Skeletal muscle satellite cell (primary cell): ENCODE measurements at regions not wholly inside any gene's neighbourhood (a gene's known extent, or its start where the extent isn't known, plus 50 kb on each side); places are given as distances from the start of the nearest gene placed in this dataset.

Source experiments
- H3K27me3 ChIP-seq: 2 replicates; pipeline ENCODE4 v1.7.0; 2013; ENCODE audit warnings: low read length; ENCODE audit not compliant: control insufficient read depth, insufficient read depth
- H3K36me3 ChIP-seq: 2 replicates; pipeline ENCODE4 v1.7.0; 2013; ENCODE audit warnings: mild to moderate bottlenecking, control low read depth, low read length; ENCODE audit not compliant: insufficient read depth
- H3K4me1 ChIP-seq: 2 replicates; pipeline ENCODE4 v1.7.0; 2013; ENCODE audit warnings: low read length; ENCODE audit not compliant: control insufficient read depth, insufficient read depth
- H3K4me2 ChIP-seq: 2 replicates; pipeline ENCODE4 v1.7.0; 2013; ENCODE audit warnings: mild to moderate bottlenecking, low read length
- H3K4me3 ChIP-seq: 2 replicates; pipeline ENCODE4 v1.7.0; 2013; ENCODE audit warnings: low read length
- H3K9ac ChIP-seq: 2 replicates; pipeline ENCODE4 v1.7.0; 2013; ENCODE audit warnings: mild to moderate bottlenecking, low read depth, low read length, moderate library complexity
- H3K9me3 ChIP-seq: replicated peaks from 2 replicates; pipeline ENCODE4 v1.7.0; 2013; ENCODE audit warnings: mild to moderate bottlenecking, control low read depth, low read length

- Histone ChIP-seq H3K4me1 (peaks cover 17% of the 10 kb centered on the region), H3K27me3 (no peaks in the 10 kb centered on the region), H3K9ac (no peak overlapping the region), H3K4me2 (no peak overlapping the region), H3K9me3 (no peaks in the 10 kb centered on the region), H3K36me3 (no peaks in the 10 kb centered on the region), H3K4me3 (no peak overlapping the region)
Observed at GRCh38 chr9:105150991-105151685, 93.3 kb upstream of the SLC44A1 start.

DNA sequence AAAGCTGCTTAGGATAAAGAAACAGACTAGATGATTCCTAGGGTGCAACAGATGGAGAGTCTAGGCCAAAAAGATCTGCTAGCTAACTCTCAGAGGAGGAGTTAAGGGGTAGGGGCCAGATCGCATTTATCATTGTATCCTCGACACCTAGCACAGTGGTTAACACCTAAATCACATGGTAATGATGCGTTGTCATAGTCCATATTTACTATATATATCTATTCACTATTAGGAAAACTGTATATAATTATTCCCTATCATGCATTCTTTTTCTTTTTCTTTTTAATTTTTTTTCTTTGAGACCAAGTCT lies 92.8 kb upstream of the SLC44A1 start:
- no peaks in the 10 kb centered on the region for H3K9me3 ChIP-seq
- no peak overlapping the region for H3K4me3 ChIP-seq
- H3K4me1 ChIP-seq, result peaks cover 17% of the 10 kb centered on the region
- H3K4me2 ChIP-seq, result no peak overlapping the region
- no peak overlapping the region for H3K9ac ChIP-seq
- H3K36me3 ChIP-seq, result no peaks in the 10 kb centered on the region
- H3K27me3 ChIP-seq, result no peaks in the 10 kb centered on the region

GRCh38 chr9:105154723-105155191 lies 89.7 kb upstream of the SLC44A1 start:
- Histone ChIP-seq H3K4me1 (peaks cover 17% of the 10 kb centered on the region), H3K4me2 (no peak overlapping the region), H3K27me3 (no peaks in the 10 kb centered on the region), H3K36me3 (no peaks in the 10 kb centered on the region), H3K9ac (no peak overlapping the region), H3K9me3 (no peaks in the 10 kb centered on the region), H3K4me3 (no peak overlapping the region)

DNA sequence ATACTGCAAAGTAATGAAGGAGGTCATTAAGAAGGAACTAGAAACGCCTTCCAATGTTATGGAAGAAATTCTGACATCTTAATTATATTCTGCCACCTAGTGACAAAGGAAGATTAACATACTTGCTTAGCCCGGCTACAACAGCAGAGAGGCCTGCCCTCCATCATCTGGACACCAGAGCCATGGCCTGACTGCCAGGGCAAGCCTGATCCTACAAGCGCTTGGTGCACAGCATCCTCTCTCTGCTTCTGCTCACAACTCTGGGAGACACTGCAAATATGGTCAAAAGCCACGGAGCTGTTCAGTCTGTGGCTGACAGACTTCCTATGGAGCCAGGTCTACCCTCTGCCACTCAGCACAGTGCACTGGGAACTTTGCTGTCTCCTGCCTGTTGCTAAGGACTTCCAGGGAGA lies 87.3 kb upstream of the SLC44A1 start:
- Histone ChIP-seq H3K9me3 (no peaks in the 10 kb centered on the region), H3K4me2 (no peak overlapping the region), H3K36me3 (no peaks in the 10 kb centered on the region), H3K4me1 (peaks cover 8% of the 10 kb centered on the region), H3K4me3 (no peak overlapping the region), H3K9ac (no peak overlapping the region), H3K27me3 (no peaks in the 10 kb centered on the region)

- Histone ChIP-seq H3K4me3 (no peak overlapping the region), H3K9me3 (no peaks in the 10 kb centered on the region), H3K9ac (no peak overlapping the region)
Observed at GRCh38 chr9:105158020-105158419, 86.4 kb upstream of the SLC44A1 start.

DNA sequence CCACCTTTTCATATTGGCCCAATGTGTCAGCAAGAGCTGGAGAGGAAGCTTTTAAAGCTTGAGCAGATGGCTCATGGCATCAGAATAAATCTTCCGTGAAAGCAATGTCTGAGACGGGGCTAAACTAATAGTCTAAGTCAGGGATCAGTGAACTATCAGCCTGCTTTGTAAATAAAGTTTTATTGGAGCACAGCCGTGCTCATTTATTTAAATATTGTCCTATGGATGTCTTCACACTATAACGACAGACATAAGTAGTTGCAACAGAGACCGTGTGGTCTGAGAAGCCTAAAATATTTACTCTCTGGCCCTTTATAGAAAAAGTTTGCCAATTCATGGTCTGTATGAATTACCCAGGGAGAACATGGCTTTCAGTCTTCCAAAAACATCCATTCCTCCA lies 85.6 kb upstream of the SLC44A1 start:
- Histone ChIP-seq H3K4me3 (no peak overlapping the region), H3K4me2 (no peak overlapping the region), H3K27me3 (no peaks in the 10 kb centered on the region), H3K9ac (no peak overlapping the region), H3K9me3 (no peaks in the 10 kb centered on the region), H3K36me3 (no peaks in the 10 kb centered on the region), H3K4me1 (peaks cover 8% of the 10 kb centered on the region)

More at GRCh38 chr9:105158020-105158419, 86.4 kb upstream of the SLC44A1 start:
- H3K27me3 ChIP-seq, result no peaks in the 10 kb centered on the region
- no peak overlapping the region for H3K4me2 ChIP-seq
- H3K36me3 ChIP-seq, result no peaks in the 10 kb centered on the region
- H3K4me1 ChIP-seq, result peaks cover 8% of the 10 kb centered on the region

DNA sequence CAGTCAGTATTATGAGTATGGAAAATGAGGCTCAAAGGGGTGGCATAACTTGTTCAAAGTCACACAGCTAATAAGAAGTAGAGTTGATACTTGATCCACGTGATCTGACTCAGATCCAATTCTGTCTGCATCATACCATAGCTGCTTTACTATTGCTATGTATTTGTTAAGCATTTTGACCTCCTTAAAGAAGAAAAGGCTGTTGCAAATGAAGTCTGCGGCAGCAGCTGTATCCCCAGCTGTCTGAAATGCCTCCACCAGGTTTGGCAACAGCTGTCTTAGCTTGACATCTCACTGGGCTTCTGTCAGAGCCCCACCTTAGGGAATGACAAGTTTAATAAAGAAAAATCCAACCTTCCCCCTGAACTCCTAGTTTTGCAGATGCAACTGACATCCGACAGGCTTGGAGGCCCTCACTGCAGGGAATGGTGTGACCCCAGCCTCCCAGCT lies 75.6 kb upstream of the SLC44A1 start:
- Histone ChIP-seq H3K36me3 (no peaks in the 10 kb centered on the region), H3K4me2 (no peak overlapping the region), H3K4me3 (no peak overlapping the region), H3K27me3 (no peaks in the 10 kb centered on the region), H3K9me3 (no peaks in the 10 kb centered on the region), H3K9ac (no peak overlapping the region), H3K4me1 (peaks cover 6% of the 10 kb centered on the region)

DNA sequence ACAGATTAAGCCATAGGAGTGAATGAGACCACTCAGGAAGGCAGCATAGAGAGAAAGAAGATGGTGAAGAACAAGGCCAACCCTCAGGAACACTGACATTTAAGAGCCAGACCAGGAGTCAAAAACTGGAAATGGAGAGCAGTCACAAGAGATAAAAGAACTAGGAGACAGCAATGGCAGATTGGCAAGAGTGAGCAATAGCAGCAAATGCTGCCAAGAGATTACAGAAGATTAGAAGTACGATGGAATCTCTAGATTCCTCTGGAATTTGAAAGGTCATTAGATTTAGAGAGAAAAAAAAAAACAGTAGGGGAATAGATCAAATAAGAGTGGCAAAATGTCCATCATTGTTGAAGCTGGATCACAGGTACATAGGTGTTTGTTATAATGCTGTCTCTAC lies 73.4 kb upstream of the SLC44A1 start:
- no peak overlapping the region for H3K4me2 ChIP-seq
- no peak overlapping the region for H3K4me3 ChIP-seq
- H3K9ac ChIP-seq, result no peak overlapping the region
- peaks cover 6% of the 10 kb centered on the region for H3K4me1 ChIP-seq
- no peaks in the 10 kb centered on the region for H3K9me3 ChIP-seq
- H3K27me3 ChIP-seq, result no peaks in the 10 kb centered on the region
- no peaks in the 10 kb centered on the region for H3K36me3 ChIP-seq

DNA sequence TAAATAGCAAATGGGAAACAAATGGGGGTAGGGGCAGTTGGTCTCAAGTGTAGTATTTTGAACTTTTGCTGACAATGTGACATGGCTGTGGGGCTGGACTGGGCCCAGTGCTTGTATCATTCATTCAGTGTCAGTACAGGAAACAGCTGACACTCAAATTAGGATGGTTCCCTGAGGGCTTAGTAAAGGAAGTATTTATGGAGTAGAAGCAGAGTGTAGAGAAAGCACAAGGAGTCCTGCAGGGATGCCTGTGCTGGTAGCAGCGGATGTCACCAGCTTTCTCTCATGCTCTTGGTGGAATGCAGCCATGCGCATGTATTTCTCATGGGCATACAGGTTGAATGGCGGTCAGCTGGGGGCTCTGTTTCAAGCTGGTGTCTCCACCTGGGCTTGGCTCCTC lies 72.9 kb upstream of the SLC44A1 start:
- peaks cover 6% of the 10 kb centered on the region for H3K4me1 ChIP-seq
- no peaks in the 10 kb centered on the region for H3K36me3 ChIP-seq

DNA sequence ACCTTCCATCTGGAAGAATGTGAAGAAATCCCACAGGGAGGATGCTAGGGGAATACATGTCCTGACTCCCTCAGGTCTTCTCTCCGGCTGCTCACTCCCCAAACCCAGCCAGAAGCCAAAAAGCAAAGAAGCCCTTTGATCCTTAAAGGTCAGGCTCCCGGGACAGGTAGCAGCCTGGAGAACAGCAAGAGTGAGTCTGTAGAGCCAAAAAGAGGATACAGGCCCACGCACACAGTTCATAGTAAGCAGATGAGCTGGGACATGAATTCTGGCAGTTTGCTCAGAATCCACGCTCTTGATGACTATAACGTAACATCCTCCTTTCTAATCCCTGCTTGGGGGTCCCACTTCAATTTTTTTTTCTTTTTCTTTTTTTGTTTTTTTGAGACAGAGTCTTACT lies 72.0 kb upstream of the SLC44A1 start:
- no peaks in the 10 kb centered on the region for H3K36me3 ChIP-seq
- no peak overlapping the region for H3K9ac ChIP-seq
- H3K4me2 ChIP-seq, result no peak overlapping the region
- no peak overlapping the region for H3K4me3 ChIP-seq
- H3K4me1 ChIP-seq, result peaks cover 6% of the 10 kb centered on the region
- H3K9me3 ChIP-seq, result no peaks in the 10 kb centered on the region
- H3K27me3 ChIP-seq, result no peaks in the 10 kb centered on the region

More for the DNA sequence above, 72.9 kb upstream of the SLC44A1 start:
- Histone ChIP-seq H3K9ac (no peak overlapping the region), H3K4me3 (no peak overlapping the region), H3K27me3 (no peaks in the 10 kb centered on the region), H3K4me2 (no peak overlapping the region), H3K9me3 (no peaks in the 10 kb centered on the region)

GRCh38 chr9:105173306-105173705 lies 71.1 kb upstream of the SLC44A1 start:
- Histone ChIP-seq H3K4me2 (no peak overlapping the region), H3K4me3 (no peak overlapping the region), H3K4me1 (peaks cover 6% of the 10 kb centered on the region), H3K36me3 (no peaks in the 10 kb centered on the region), H3K9me3 (no peaks in the 10 kb centered on the region), H3K9ac (no peak overlapping the region), H3K27me3 (no peaks in the 10 kb centered on the region)

- no peak overlapping the region for H3K9ac ChIP-seq
- no peaks in the 10 kb centered on the region for H3K27me3 ChIP-seq
- no peak overlapping the region for H3K4me2 ChIP-seq
- H3K4me1 ChIP-seq, result peaks cover 6% of the 10 kb centered on the region
- H3K4me3 ChIP-seq, result no peak overlapping the region
- no peaks in the 10 kb centered on the region for H3K36me3 ChIP-seq
- no peaks in the 10 kb centered on the region for H3K9me3 ChIP-seq
Observed at GRCh38 chr9:105173826-105174225, 70.6 kb upstream of the SLC44A1 start.
